Endodermal cell (in vitro differentiated cells): ENCODE measurements at regions not wholly inside any gene's neighbourhood (a gene's known extent, or its start where the extent isn't known, plus 50 kb on each side); places are given as distances from the start of the nearest gene placed in this dataset.
A peak's percentile ranks its signal among the peaks of the same experiment; 100 is the strongest.

Source experiments
- DNase-seq: peaks from one replicate; pipeline ENCODE4 v3.0.0-alpha.2; 2017
- H3K27ac ChIP-seq: 2 replicates; pipeline ENCODE4 v1.5.1; 2013; ENCODE audit warnings: mild to moderate bottlenecking, low read depth, low read length, moderate library complexity
- H3K27me3 ChIP-seq: 2 replicates; pipeline ENCODE4 v1.6.1; 2013; ENCODE audit warnings: mild to moderate bottlenecking, low read length, moderate library complexity; ENCODE audit not compliant: insufficient read depth, control insufficient read depth, poor library complexity, severe bottlenecking
- H3K36me3 ChIP-seq: 2 replicates; pipeline ENCODE4 v1.7.0; 2013; ENCODE audit warnings: mild to moderate bottlenecking, low read length, moderate library complexity; ENCODE audit not compliant: control insufficient read depth, insufficient read depth
- H3K4me1 ChIP-seq: one replicate; pipeline ENCODE4 v1.7.0; 2013; ENCODE audit warnings: low read length; ENCODE audit not compliant: control insufficient read depth, insufficient read depth
- H3K4me3 ChIP-seq: 2 replicates; pipeline ENCODE4 v1.5.1; 2013; ENCODE audit warnings: mild to moderate bottlenecking, low read length, moderate library complexity
- H3K9ac ChIP-seq: 2 replicates; pipeline ENCODE4 v1.6.1; 2013; ENCODE audit warnings: mild to moderate bottlenecking, low read length, moderate library complexity; ENCODE audit not compliant: poor library complexity, severe bottlenecking; ENCODE audit errors: extremely low read depth
- H3K9me3 ChIP-seq: 2 replicates; pipeline ENCODE4 v1.6.1; 2013; ENCODE audit warnings: mild to moderate bottlenecking, low read length, moderate library complexity; ENCODE audit not compliant: control insufficient read depth
- H3K27ac Mint-ChIP-seq: 2 replicates; pipeline ENCODE4 v1.8.0; 2020; ENCODE audit warnings: mixed read lengths
- H3K27me3 Mint-ChIP-seq: 2 replicates; pipeline ENCODE4 v1.8.0; 2021; ENCODE audit warnings: mild to moderate bottlenecking, mixed read lengths; ENCODE audit not compliant: insufficient read depth
- H3K36me3 Mint-ChIP-seq: 2 replicates; pipeline ENCODE4 v1.8.0; 2020; ENCODE audit warnings: low read depth, mixed read lengths
- H3K4me1 Mint-ChIP-seq: 2 replicates; pipeline ENCODE4 v1.8.0; 2020; ENCODE audit warnings: mixed read lengths
- H3K4me3 Mint-ChIP-seq: 2 replicates; pipeline ENCODE4 v1.8.0; 2020; ENCODE audit warnings: mild to moderate bottlenecking, moderate library complexity, mixed read lengths
- H3K9me3 Mint-ChIP-seq: 2 replicates; pipeline ENCODE4 v1.8.0; 2020; ENCODE audit warnings: mild to moderate bottlenecking, mixed read lengths
- WGBS, 2 experiments: methylation state at CpG; one replicate each; pipeline versions ENCODE4 v1.1.5 to v1.1.7; 2013; ENCODE audit warnings: missing lambda C conversion rate in 2 of 2, mixed read lengths in 1 of 2; ENCODE audit not compliant: insufficient coverage in 1 of 2, insufficient read length in 1 of 2; 5-methylcytosine and 5-hydroxymethylcytosine counted together
- microRNA-seq: library from miRNA; unstranded; fragments of <30 nt; microRNA quantifications from one replicate; pipeline ENCODE4 v1.2.0, GENCODE V29; 2020; ENCODE audit warnings: borderline microRNAs expressed
- TF ChIP-seq, protein P1 (sequence below): fragments of 200-600 bp; sonication (generic); conservative IDR thresholded peaks from 2 replicates; pipeline ENCODE4 v1.5.0; 2021; ENCODE audit warnings: antibody characterized with exemption, mild to moderate bottlenecking

DNA sequence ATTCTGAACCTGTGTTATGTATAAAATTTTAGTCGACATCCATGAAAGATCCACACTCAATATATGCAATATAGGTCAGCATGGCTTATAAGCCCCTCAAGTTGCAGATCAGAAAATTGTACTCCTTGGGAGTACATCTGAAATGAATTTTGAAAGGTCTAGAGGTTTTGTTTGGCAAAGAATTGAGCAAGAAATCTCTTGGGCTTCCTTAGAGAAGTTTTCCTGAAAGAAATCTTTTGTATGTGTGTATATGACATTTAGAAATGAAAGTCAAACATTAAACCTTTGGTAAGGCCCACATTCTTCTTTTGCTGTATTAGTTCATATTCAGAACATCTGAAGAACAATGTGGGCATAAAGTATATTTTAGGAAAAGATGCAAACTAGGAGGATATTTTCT lies 1006.6 kb downstream of the NAALADL2 start:
- no peak overlapping the region for H3K4me3 Mint-ChIP-seq
- H3K9me3 Mint-ChIP-seq: no peaks in the 10 kb centered on the region
- no peak overlapping the region for H3K4me3 ChIP-seq
- no peaks in the 10 kb centered on the region for H3K9me3 ChIP-seq
- H3K27ac ChIP-seq: no peak overlapping the region
- no peaks in the 10 kb centered on the region for H3K27me3 Mint-ChIP-seq
- H3K36me3 ChIP-seq: no peaks in the 10 kb centered on the region
- H3K4me1 Mint-ChIP-seq: peaks cover 21% of the 10 kb centered on the region
- H3K4me1 ChIP-seq: peaks cover 5% of the 10 kb centered on the region
- H3K27ac Mint-ChIP-seq: no peak overlapping the region
- TF ChIP-seq, protein P1, sequence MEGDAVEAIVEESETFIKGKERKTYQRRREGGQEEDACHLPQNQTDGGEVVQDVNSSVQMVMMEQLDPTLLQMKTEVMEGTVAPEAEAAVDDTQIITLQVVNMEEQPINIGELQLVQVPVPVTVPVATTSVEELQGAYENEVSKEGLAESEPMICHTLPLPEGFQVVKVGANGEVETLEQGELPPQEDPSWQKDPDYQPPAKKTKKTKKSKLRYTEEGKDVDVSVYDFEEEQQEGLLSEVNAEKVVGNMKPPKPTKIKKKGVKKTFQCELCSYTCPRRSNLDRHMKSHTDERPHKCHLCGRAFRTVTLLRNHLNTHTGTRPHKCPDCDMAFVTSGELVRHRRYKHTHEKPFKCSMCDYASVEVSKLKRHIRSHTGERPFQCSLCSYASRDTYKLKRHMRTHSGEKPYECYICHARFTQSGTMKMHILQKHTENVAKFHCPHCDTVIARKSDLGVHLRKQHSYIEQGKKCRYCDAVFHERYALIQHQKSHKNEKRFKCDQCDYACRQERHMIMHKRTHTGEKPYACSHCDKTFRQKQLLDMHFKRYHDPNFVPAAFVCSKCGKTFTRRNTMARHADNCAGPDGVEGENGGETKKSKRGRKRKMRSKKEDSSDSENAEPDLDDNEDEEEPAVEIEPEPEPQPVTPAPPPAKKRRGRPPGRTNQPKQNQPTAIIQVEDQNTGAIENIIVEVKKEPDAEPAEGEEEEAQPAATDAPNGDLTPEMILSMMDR: no peak
- DNase-seq: no peak
- no peaks in the 10 kb centered on the region for H3K27me3 ChIP-seq
- H3K36me3 Mint-ChIP-seq: no peaks in the 10 kb centered on the region
- 88% methylated on average over 1 of the region's 1 CpG; no CpG with 5 or more reads in 1 of the 2 experiments for WGBS, 2 experiments
- no peak overlapping the region for H3K9ac ChIP-seq

DNA sequence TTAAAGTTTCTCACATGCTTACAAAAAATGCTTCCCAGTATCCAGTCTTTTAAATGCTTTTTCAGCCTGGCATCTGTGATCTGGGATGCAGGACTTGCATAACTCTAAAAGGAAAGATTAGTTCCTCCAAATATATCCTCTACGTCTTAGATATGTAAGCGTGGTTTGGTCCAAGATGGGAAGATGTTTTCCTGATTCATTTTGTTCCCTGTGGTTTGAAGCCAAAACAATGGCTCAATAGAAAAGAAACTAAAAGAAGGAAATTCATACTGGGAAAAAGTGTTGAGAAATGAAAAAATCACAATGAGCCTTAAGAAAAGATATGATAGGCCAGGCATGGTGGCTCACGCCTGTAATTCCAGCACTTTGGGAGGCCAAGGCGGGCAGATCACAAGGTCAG lies 1002.8 kb downstream of the NAALADL2 start:
- Mint-ChIP-seq H3K27ac (no peak overlapping the region), H3K27me3 (no peaks in the 10 kb centered on the region), H3K4me3 (no peak overlapping the region), H3K4me1 (peaks cover 25% of the 10 kb centered on the region), H3K36me3 (no peaks in the 10 kb centered on the region), H3K9me3 (no peaks in the 10 kb centered on the region)
- Histone ChIP-seq H3K36me3 (no peaks in the 10 kb centered on the region), H3K9ac (no peak overlapping the region), H3K4me3 (no peak overlapping the region), H3K27me3 (no peaks in the 10 kb centered on the region), H3K9me3 (no peaks in the 10 kb centered on the region), H3K4me1 (peaks cover 8% of the 10 kb centered on the region), H3K27ac (no peak overlapping the region)
- 99% methylated on average over 4 of the region's 4 CpGs; no CpG with 5 or more reads in 1 of the 2 experiments for WGBS, 2 experiments
- TF ChIP-seq, protein P1: no peak
- DNase-seq: no peak

Small RNAs in the stretch of these regions (microRNA-seq; reads per million reads assigned to microRNA genes)
- gene MIR7977: 2.5 reads per million, percentile 16 among the genes with 10 or more reads in this experiment
